ENCODE measurements at regions not wholly inside any gene's neighbourhood (a gene's known extent, or its start where the extent isn't known, plus 50 kb on each side); places are given as distances from the start of the nearest gene placed in this dataset.

DNA sequence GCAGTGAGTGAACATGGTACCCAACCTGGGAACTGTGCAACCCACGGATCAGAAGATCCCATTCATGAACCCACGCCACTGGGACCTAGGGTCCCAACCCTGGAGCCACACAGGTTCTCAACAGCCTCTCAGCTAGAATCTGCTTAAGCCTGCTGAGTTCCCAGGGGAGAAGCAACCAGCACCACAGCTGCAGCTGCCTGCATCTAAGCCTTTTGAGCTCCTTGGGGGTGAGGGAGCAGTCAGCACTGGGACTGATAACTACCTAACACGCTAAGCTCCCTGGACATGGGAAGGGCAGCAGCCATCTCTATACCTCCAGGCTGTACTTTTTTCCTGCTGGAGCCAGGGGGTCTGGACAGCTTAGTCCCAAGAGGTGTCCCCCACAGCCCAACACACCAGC is 179.3 kb downstream of the IL15 start:
- no peak overlapping the region for H3K4me3 Mint-ChIP-seq
- peaks cover 11% of the 10 kb centered on the region for H3K27me3 Mint-ChIP-seq
- no peak for DNase-seq
- no peaks in the 10 kb centered on the region for H3K4me1 Mint-ChIP-seq
- no peak overlapping the region for H3K27ac Mint-ChIP-seq
- H3K9me3 Mint-ChIP-seq = no peaks in the 10 kb centered on the region
- H3K36me3 Mint-ChIP-seq (ENCODE audit: low read depth) = no peaks in the 10 kb centered on the region
- intact Hi-C loops (cut with micrococcal nuclease) = no loop called here

DNA sequence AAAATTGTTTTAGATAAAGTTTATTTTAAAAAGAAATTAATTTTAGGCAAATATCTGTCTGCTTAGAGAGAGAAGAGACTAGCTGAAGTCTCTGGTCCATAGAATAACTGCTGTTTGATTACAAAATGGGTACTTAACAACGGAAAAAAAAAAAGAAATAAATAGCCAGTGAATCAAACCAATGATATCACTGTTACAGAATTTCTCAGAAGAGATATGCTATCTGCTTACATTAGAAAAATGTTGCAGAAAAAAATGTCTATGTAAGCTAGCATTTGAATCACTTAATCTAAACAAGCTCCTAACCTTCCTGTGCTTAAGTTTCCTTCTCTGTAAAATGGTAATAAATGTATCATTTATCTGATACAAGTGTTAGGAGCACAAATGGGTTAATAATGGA is 189.9 kb downstream of the IL15 start:
- intact Hi-C loops (cut with micrococcal nuclease) = no loop called here
- no peaks in the 10 kb centered on the region for H3K9me3 Mint-ChIP-seq
- no peak overlapping the region for H3K27ac Mint-ChIP-seq
- no peak overlapping the region for H3K4me3 Mint-ChIP-seq
- H3K27me3 Mint-ChIP-seq = no peaks in the 10 kb centered on the region
- H3K4me1 Mint-ChIP-seq = no peaks in the 10 kb centered on the region
- no peaks in the 10 kb centered on the region for H3K36me3 Mint-ChIP-seq (ENCODE audit: low read depth)
- DNase-seq = no peak

DNA sequence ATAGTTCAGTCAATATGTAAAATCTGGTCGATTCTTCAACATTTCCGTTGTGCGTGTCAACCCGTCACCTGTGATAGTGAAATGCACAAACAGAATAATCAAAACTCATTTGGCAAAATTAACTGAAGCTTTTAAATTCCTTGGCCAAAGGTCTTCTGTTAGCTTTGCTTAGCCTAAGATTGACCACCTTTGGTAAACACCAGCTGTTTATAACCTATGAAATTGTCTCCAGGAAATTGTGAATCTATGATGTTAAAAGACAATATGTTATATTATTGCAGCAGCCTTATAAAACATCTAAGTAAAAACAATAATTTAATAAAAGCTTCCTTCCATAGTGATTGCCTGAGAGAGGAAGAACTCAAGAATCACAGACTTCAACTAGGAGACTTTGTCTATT is 196.8 kb downstream of the IL15 start:
- DNase-seq = no peak
- Mint-ChIP-seq H3K4me1 (no peaks in the 10 kb centered on the region), H3K27ac (no peak overlapping the region), H3K4me3 (no peak overlapping the region), H3K36me3 (ENCODE audit: low read depth) (no peaks in the 10 kb centered on the region), H3K9me3 (no peaks in the 10 kb centered on the region), H3K27me3 (no peaks in the 10 kb centered on the region)
- intact Hi-C loops (cut with micrococcal nuclease) = no loop called here

DNA sequence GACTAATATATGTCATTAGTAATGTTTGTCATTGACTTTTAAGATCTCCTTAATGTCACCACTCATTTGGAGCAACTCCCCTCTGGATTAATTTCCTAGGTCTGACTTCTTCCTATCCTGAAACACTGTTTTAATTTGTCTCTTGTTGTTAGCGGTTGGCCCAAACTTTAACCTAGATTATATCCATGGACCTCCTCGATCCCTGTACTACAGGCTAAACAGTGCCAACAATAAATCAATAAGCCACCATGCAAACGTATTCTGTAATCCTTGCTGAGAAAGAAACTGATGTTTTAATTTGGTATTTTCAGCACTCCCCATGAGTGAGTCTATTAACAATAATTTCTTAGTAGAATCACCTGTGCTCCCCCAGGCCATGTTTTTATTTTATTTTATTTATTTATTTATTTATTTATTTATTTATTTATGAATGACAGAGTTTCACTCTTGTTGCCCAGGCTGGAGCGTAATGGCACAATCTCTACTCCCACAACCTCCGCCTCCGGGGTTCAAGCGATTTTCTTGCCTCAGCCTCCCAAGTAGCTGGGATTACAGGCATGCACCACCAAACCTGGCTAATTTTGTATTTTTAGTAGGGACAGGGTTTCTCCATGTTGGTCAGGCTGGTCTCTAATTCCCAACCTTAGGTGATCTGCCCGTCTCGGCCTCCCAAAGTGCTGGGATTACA is 204.1 kb downstream of the IL15 start:
- intact Hi-C loops (cut with micrococcal nuclease) = no loop called here
- Mint-ChIP-seq H3K36me3 (ENCODE audit: low read depth) (no peaks in the 10 kb centered on the region), H3K4me1 (no peaks in the 10 kb centered on the region), H3K27me3 (peaks cover 2% of the 10 kb centered on the region), H3K9me3 (no peaks in the 10 kb centered on the region), H3K27ac (no peak overlapping the region), H3K4me3 (no peak overlapping the region)
- DNase-seq = no peak

DNA sequence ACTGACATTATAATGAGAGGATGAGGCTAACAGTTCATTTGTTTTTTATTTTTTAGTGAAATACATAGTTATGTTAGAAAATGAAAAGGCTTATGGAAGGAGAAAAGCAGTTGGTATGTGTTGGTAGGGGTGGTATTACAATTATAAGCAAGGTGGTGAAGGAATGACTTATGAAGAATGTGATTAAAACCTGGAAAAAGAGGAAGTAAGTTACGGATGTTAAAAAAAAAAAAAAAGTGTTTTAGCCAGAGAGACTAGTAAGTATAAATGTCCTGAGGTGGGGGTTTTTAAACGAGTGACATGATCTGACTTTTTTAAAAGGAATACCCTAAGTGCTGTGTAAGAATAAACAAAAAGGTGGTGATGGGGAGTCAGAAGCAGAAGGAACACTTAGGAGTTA is 206.8 kb downstream of the IL15 start:
- H3K9me3 Mint-ChIP-seq = no peaks in the 10 kb centered on the region
- H3K36me3 Mint-ChIP-seq (ENCODE audit: low read depth) = no peaks in the 10 kb centered on the region
- intact Hi-C loops (cut with micrococcal nuclease) = no loop called here
- no peak overlapping the region for H3K27ac Mint-ChIP-seq
- H3K4me3 Mint-ChIP-seq = no peak overlapping the region
- H3K4me1 Mint-ChIP-seq = no peaks in the 10 kb centered on the region
- peaks cover 5% of the 10 kb centered on the region for H3K27me3 Mint-ChIP-seq
- no peak for DNase-seq

DNA sequence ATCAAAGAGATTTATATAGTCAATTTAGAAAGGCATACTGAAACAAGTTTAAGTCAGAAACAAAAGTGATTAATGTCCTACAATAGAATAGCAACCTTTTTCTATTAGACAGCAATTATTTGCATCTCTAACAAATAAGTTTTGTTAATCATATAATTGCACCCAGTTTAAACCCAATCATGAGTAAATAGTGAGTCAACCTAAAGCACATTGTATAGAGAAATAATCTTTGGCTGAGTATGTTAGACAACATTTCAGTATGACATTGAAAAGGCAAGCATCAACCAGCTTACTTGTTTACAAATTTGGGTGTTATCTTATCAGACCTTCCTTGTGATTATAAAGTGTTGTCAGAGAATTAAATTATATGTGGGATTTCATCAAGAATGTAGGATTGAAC is 209.5 kb downstream of the IL15 start:
- Mint-ChIP-seq H3K4me1 (no peaks in the 10 kb centered on the region), H3K4me3 (no peak overlapping the region), H3K9me3 (no peaks in the 10 kb centered on the region), H3K36me3 (ENCODE audit: low read depth) (no peaks in the 10 kb centered on the region), H3K27ac (no peak overlapping the region), H3K27me3 (peaks cover 8% of the 10 kb centered on the region)
- intact Hi-C loops (cut with micrococcal nuclease) = no loop called here
- DNase-seq = no peak

DNA sequence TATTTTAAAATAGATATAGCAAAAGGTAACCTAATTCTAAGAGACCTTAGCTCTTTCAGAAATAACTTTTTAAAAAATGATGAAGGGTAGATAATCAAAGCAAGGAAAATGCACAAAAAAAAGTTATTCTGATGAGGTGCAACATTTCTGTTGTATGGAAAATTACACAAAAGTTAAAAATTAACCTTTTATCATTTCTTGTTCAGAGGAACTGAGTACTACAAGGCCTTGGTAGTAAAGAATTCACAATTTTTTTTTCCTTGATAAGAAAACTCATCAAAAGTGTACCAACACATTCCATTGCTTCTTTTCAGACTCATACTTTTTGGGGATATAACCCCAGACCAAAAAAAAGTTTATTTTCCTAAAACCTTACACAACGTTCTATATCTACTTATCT is 213.0 kb downstream of the IL15 start:
- no peaks in the 10 kb centered on the region for H3K36me3 Mint-ChIP-seq (ENCODE audit: low read depth)
- no peaks in the 10 kb centered on the region for H3K9me3 Mint-ChIP-seq
- no peak overlapping the region for H3K4me3 Mint-ChIP-seq
- H3K27me3 Mint-ChIP-seq = peaks cover 5% of the 10 kb centered on the region
- intact Hi-C loops (cut with micrococcal nuclease) = no loop called here
- DNase-seq = no peak
- H3K4me1 Mint-ChIP-seq = no peaks in the 10 kb centered on the region
- no peak overlapping the region for H3K27ac Mint-ChIP-seq

DNA sequence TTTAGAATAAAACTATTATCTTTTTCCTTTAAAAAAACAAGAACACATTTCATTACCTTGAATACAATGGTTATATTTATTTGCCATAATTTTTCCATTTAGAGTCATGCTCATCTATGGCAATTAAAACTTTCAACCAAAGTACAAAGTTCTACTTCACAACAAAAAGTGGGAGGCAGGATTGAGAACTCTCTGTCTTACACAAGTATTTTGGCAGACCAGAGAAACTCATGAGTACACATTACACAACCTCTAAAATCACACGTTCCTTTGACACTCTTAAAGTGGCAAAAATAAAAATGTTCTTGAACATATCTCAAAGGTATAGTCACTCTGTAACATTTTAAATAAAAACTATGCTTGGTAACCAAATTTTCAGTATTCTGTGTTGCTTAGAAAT is 213.4 kb downstream of the IL15 start:
- Mint-ChIP-seq H3K4me3 (no peak overlapping the region), H3K27me3 (peaks cover 5% of the 10 kb centered on the region), H3K27ac (no peak overlapping the region), H3K4me1 (no peaks in the 10 kb centered on the region), H3K36me3 (ENCODE audit: low read depth) (no peaks in the 10 kb centered on the region), H3K9me3 (no peaks in the 10 kb centered on the region)
- intact Hi-C loops (cut with micrococcal nuclease) = no loop called here
- no peak for DNase-seq

DNA sequence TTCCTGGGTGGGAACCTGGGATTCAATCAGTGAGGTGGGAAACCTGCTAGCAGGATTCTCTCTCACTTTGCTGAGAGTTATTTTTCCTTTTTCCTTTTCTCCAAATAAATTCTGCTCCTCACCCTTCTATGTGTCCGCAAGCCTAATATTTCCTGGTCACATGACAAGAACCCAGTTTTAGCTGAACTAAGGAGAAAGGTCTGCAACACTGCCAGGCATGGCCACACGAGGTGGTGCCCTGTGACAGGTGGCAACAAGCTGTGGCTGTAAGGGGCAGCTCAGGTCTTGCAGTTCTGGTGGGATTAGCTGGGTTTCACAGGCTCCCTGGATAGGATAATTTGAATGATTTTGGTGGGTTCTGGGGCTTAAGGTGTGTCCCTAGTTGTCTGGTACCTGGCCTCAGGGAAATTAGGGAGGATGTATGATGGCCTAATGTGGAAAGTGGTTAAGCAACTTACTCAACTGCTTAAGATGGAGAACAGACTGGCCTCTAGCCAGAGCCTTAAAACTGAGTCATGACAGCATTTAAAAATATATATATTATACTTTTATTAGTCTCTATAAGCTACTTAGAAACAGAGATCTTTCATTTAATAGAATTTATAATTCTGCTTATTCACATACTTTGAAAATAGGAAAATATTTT is 215.0 kb downstream of the IL15 start:
- no peaks in the 10 kb centered on the region for H3K4me1 Mint-ChIP-seq
- no peak overlapping the region for H3K4me3 Mint-ChIP-seq
- H3K27ac Mint-ChIP-seq = no peak overlapping the region
- DNase-seq = no peak
- H3K9me3 Mint-ChIP-seq = no peaks in the 10 kb centered on the region
- intact Hi-C loops (cut with micrococcal nuclease) = no loop called here
- H3K27me3 Mint-ChIP-seq = peaks cover 4% of the 10 kb centered on the region
- no peaks in the 10 kb centered on the region for H3K36me3 Mint-ChIP-seq (ENCODE audit: low read depth)

DNA sequence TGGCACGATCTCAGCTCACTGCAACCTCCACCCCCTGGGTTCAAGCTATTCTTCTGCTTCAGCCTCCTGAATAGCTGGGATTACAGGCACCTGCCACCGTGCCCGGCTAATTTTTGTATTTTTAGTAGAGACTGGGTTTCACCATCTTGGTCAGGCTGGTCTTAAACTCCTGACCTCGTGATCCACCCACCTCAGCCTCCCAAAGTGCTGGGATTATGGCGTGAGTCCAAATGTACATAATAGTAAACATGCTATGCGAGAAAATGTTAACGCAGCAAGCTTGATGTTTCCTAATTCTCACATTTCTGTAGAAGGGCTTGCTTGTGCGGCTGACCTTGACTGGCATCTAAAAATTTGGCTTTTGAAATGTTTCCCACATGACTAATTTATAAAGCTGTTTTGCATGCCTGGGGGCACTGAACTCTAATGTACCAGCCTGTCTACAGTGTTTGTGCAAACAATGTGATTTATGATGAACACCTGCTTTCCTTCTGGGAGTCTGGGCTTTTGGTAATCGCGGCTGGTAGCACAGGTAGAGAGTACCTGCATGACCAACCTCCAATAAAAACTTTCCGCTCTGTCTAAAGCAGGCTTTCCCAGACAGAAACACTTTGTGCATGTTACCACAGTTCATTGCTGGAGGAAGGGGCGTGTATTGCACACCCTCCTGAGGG is 216.8 kb downstream of the IL15 start:
- no peak for DNase-seq
- Mint-ChIP-seq H3K4me3 (no peak overlapping the region), H3K9me3 (no peaks in the 10 kb centered on the region), H3K27me3 (peaks cover 4% of the 10 kb centered on the region), H3K27ac (no peak overlapping the region), H3K4me1 (no peaks in the 10 kb centered on the region), H3K36me3 (ENCODE audit: low read depth) (no peaks in the 10 kb centered on the region)
- intact Hi-C loops (cut with micrococcal nuclease) = no loop called here

DNA sequence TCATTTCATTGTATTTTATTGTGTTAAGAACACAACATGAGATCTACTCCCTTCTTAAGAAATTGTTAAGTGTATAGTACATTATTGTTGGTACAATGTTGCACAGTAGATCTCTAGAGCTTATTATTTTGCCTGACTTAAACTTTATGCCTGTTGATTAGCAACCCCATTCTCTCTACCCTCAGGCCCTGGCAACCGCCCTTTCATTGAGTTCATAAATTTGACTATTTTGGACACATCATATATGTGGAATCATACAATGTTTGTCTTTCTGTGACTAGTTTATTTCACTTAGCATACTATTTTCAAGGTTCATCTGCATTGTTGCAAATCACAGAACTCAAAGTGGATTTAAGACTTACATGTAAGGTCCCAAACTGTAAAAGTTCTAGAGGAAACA is 222.1 kb downstream of the IL15 start:
- Mint-ChIP-seq H3K4me3 (no peak overlapping the region), H3K27ac (no peak overlapping the region), H3K9me3 (no peaks in the 10 kb centered on the region), H3K36me3 (ENCODE audit: low read depth) (no peaks in the 10 kb centered on the region), H3K27me3 (peaks cover 8% of the 10 kb centered on the region), H3K4me1 (no peaks in the 10 kb centered on the region)
- intact Hi-C loops (cut with micrococcal nuclease) = no loop called here
- no peak for DNase-seq

DNA sequence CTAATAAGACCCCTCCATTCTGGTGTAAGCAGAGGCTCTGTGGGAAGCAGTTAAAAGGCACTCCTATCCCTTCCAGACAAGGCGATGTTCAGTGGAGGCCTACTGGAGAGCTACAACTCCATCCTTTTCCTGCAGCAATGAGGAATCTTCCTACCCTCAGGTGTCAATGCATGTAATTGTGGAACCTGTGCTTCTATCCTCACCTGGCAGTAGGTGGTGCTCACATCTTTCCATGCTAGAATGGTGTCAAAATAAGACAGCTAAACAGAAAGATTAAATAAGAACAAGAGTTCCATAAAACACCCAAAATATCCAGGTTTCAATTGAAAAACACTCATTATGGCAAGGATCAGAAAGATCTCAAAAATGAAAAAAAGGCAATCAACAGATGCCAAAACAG is 224.6 kb downstream of the IL15 start:
- Mint-ChIP-seq H3K27me3 (peaks cover 6% of the 10 kb centered on the region), H3K9me3 (no peaks in the 10 kb centered on the region), H3K36me3 (ENCODE audit: low read depth) (no peaks in the 10 kb centered on the region), H3K4me1 (no peaks in the 10 kb centered on the region), H3K4me3 (no peak overlapping the region), H3K27ac (no peak overlapping the region)
- no peak for DNase-seq
- intact Hi-C loops (cut with micrococcal nuclease) = no loop called here

DNA sequence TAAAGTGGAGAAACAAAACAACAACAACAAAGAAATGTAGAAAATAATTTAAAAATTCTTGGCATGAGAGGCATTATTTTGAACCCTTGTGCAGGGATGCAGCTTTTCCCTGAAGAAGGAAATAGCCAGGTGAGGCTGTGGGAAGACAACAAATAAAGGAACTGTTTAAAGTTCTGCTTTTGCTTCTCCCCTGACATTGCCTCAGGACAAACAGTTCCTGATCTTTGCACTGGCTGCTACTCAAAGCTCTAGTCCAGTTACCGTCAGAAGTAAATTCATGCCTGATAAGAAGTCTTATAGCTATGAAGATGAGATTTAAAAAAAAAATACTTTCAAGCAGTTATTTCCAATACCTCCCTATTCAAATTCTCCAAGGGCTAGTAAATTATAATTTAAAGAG is 233.8 kb downstream of the IL15 start:
- intact Hi-C loops (cut with micrococcal nuclease) = no loop called here
- no peaks in the 10 kb centered on the region for H3K36me3 Mint-ChIP-seq (ENCODE audit: low read depth)
- H3K27me3 Mint-ChIP-seq = peaks cover 2% of the 10 kb centered on the region
- no peaks in the 10 kb centered on the region for H3K9me3 Mint-ChIP-seq
- no peaks in the 10 kb centered on the region for H3K4me1 Mint-ChIP-seq
- no peak for DNase-seq
- no peak overlapping the region for H3K27ac Mint-ChIP-seq
- no peak overlapping the region for H3K4me3 Mint-ChIP-seq

DNA sequence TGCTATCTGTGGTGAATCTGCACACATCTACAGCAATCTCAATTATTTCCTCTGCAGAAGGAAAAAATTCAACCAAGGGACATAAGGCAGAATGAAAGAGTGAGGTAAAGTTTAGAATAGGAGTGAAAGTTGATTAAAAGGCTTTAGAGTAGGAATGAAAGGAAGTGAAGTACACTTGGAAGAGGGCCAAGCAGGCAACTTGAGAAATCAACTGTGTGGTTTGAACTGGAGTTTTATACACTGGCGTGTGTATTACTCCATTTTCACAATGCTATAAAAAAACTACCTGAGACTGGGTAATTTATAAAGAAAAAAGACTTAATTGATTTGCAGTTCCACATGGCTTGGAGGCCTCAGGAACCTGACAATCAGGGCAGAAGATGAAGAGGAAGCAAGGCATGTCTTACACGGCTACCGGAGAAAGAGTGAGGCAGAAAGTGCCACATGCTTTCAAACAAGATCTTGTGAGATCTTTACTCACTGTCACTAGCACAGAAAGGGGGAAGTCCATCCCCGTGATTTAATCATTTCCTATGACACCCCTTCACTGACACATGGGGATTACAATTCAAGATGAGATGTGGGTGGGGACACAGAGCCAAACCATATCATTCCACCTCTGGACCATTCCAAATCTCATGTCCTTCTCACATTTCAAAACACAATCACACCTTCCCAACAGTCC is 234.8 kb downstream of the IL15 start:
- H3K36me3 Mint-ChIP-seq (ENCODE audit: low read depth) = no peaks in the 10 kb centered on the region
- no peak overlapping the region for H3K4me3 Mint-ChIP-seq
- H3K4me1 Mint-ChIP-seq = no peaks in the 10 kb centered on the region
- intact Hi-C loops (cut with micrococcal nuclease) = no loop called here
- no peak for DNase-seq
- H3K9me3 Mint-ChIP-seq = no peaks in the 10 kb centered on the region
- no peak overlapping the region for H3K27ac Mint-ChIP-seq
- H3K27me3 Mint-ChIP-seq = peaks cover 2% of the 10 kb centered on the region
